ENCODE measurements at regions not wholly inside any gene's neighbourhood (a gene's known extent, or its start where the extent isn't known, plus 50 kb on each side); places are given as distances from the start of the nearest gene placed in this dataset.

- TF ChIP-seq ZFP3 (CRISPR knock-in tag; IDR thresholded peaks at IDR 0.05) (no peak), PATZ1 (CRISPR knock-in tag; IDR thresholded peaks at IDR 0.05; ENCODE audit: borderline replicate concordance) (no peak), ARNTL (CRISPR knock-in tag; IDR thresholded peaks at IDR 0.05; ENCODE audit: borderline replicate concordance, low read depth) (no peak)
- TF ChIP-seq, protein P1, sequence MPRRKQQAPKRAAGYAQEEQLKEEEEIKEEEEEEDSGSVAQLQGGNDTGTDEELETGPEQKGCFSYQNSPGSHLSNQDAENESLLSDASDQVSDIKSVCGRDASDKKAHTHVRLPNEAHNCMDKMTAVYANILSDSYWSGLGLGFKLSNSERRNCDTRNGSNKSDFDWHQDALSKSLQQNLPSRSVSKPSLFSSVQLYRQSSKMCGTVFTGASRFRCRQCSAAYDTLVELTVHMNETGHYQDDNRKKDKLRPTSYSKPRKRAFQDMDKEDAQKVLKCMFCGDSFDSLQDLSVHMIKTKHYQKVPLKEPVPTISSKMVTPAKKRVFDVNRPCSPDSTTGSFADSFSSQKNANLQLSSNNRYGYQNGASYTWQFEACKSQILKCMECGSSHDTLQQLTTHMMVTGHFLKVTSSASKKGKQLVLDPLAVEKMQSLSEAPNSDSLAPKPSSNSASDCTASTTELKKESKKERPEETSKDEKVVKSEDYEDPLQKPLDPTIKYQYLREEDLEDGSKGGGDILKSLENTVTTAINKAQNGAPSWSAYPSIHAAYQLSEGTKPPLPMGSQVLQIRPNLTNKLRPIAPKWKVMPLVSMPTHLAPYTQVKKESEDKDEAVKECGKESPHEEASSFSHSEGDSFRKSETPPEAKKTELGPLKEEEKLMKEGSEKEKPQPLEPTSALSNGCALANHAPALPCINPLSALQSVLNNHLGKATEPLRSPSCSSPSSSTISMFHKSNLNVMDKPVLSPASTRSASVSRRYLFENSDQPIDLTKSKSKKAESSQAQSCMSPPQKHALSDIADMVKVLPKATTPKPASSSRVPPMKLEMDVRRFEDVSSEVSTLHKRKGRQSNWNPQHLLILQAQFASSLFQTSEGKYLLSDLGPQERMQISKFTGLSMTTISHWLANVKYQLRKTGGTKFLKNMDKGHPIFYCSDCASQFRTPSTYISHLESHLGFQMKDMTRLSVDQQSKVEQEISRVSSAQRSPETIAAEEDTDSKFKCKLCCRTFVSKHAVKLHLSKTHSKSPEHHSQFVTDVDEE (CRISPR knock-in tag; IDR thresholded peaks at IDR 0.05), result no peak
These were observed 376.3 kb downstream of the PIK3R1 start for GRCh38 chr5:68591850-68592249.

Measured in SK-N-SH treated with all-trans-retinoic acid at 6 μM for 48 hours (cell line).